GM19023 (cell line): ENCODE measurements at regions not wholly inside any gene's neighbourhood (a gene's known extent, or its start where the extent isn't known, plus 50 kb on each side); places are given as distances from the start of the nearest gene placed in this dataset.

ENCODE experiments used
- ATAC-seq: cut with Tn5 transposase; IDR thresholded peaks from one replicate; pipeline ENCODE4 v1.9.1; 2021; ENCODE audit warnings: mild to moderate bottlenecking, moderate library complexity; ENCODE audit not compliant: unreplicated experiment

DNA sequence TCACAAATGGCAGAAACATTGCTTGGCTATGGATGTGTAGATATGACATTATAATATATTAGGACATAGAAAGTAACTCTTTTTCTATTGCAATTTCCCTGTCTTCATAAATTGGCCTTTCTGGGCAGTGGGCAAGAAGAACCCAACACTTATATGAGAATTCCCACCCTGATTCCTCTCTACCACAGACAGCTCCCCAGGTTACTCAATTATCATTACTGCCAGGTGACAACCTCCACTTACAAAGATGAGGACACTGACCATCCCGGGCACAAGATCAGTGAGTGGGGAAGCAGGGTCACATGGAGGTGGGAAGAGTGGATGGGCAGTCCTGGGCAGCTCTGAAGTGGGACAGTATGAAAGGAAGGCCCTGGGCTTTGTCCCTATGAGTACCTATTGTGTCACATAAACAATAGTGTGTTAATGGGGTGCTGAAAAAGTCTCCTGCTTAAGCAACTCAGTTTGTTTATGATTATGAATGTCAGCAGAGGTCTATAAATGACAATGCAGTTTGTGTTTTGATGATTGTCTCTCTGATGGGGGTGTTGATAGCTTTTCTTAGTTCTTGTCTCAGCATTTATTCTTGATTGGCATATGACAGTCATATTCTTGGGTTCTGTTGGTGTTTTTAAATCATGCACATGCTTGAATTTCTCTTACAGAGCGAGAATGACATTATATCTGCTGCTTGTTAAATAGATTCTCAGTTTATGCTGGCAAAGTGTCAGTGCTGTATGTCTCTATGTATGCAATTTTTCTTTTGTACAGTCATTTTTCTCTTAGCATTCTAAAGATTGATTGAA lies 99.9 kb downstream of the SLIT2 start:
- no peak for ATAC-seq

DNA sequence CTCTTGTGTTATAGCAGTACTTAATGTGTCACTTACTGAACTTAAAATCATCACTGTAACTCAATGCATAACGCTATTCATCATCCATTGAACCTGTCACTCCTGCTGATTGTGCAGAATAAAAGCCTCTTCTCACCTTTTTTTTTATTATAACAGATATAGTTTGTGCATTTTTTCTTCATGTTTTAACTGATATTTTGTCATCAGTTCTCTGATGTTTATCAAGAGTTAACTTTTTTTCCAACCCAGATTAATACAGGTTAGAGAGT lies 100.4 kb downstream of the SLIT2 start:
- ATAC-seq, result no peak

DNA sequence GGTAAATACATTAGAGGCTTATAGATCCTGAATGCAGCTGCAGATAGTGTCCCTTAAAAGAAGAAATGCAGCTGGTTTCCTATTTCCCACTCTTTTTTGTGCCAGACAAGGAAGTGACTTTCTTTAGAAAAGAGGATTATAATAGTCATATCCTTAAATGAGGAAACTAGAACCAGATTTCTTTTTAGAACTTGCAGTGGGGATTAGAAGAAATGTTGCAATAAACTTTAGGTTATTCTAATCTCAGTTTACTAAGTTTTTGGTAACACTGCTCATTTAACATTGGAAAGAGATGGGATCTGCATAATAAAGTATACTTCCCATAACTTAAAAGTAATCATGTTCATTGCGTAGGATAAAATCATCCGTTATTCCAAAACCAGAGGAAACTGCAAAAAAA lies 101.9 kb downstream of the SLIT2 start:
- no peak for ATAC-seq

DNA sequence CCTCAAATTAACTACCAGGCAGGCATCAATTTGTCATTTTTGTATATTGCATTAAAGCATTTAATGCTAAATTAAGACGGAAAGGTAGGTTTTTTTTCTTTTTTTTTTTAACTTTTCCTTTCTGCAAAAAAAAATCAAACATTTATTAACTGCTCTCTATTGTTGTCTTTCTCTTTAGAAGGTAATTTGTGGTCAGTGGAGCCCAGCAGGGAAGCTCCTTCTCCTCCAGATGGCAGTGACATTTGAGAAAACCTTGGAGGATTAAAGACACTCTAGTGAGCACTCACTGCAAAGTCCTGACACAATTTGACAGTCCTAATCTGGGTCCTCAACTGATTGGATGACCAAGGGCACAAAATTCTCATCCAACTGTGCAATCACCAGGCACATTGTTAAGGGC lies 102.4 kb downstream of the SLIT2 start:
- ATAC-seq, result no peak

DNA sequence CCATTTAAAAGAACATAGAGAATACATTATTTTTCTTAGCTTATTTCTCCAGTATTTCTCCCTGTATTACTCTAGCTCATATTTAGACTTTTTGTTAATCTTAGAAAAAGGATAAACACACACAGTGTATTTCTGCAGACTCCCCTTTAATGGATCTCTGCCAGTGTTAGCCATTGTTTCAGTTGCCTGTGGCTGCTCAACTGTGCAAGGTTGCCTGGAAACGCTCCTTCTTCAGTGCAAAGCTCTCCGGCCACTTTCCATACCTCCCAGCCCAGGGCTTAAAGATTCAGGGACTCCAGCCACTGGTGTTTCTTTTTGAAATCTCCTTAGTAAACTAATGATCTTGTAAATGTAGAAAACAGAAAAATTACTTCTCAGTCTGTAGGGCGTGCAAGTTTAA lies 104.9 kb downstream of the SLIT2 start:
- ATAC-seq, result no peak

DNA sequence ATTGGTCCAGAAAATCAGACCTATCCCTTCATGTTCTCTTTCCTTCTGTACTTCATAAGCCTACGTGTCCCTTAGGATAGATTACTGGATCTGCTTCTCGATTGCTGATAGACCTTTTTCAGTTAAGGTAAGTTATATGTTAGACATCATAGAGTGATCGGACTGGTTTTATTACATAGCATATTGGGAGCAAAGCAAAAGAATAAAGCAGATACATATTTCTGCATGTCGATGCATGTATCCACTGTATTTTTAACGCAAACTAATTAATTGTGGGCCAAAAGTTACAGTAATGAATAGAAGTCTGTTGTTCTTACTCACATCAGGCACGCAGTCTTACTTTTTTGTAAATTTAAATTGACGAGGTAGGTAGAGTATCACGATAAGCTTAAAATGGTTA lies 106.4 kb downstream of the SLIT2 start:
- no peak for ATAC-seq

DNA sequence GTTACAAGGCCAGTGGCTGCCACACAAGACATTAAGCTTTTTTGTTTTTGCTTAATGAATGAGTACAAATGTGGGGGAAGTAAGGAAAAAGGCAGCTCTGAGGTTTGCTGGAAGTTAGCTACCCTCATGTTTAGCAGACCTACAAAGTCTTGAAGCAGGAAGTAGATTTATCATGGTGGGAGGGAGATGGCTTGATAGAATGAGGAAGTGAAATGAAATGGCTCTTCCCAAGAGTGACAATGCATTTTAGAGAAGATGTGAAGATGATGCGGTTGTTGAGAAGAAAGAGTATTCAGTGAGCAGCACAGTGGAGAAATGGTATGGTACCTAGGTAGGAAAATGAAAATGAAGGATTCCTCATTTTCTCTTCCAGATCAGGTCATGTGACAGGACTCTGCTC lies 108.0 kb downstream of the SLIT2 start:
- ATAC-seq, result no peak

DNA sequence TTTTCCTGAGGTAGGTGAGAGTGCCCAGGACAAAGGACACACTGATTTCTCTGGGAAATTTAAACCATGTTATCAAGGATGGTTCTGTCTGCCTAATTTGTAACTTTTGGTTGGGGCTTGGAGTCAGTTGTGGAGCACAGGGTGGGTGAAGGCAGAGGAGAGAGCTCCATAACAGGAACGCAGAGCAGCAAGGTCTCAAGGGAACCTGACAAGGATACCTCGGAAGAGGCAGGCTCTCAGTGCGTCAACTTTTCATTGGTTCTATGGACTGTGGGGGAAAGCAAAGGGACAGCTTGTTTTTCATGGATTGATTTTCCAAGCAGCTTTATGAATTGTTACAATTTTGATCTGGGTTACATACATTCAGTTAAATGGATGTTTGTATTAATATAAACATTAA lies 110.4 kb downstream of the SLIT2 start:
- ATAC-seq, result no peak

DNA sequence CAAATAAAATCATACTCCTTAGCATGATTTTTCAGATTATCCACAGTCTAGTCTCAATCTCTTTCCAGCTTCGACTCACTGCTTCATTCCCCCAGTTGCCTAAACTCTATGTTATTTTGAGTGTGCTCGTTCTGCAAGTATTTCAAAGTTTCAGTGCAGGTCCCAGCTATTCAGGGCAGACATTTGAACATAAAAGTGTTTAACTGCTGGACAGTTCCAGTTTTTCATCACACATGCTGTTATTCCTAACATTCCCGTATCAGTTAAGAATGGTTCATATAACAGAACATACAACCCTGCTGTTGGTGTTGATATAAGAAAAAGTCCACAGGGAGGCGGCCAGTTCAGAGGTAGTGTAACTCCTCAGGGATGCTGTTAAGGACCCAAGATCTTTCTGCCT lies 113.3 kb downstream of the SLIT2 start:
- ATAC-seq, result no peak

DNA sequence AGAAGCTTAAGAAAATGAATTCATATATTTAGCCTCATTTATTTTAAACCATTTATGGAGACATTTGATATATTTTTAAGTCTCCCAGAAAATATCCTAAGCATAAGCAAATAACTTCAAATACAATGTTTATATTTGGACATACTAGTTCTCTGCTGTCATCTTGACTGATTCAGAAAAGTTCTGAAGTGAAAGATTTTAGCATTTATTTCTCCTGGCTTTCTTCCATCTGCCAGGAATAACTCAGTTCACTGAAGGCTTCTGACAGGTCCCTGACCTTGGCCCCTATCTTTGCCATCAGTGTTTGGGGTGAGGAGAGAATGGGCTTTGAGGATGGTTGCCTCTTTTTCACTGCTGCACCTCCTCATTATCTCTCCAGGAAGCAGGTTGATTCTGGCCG lies 115.7 kb downstream of the SLIT2 start:
- no peak for ATAC-seq

DNA sequence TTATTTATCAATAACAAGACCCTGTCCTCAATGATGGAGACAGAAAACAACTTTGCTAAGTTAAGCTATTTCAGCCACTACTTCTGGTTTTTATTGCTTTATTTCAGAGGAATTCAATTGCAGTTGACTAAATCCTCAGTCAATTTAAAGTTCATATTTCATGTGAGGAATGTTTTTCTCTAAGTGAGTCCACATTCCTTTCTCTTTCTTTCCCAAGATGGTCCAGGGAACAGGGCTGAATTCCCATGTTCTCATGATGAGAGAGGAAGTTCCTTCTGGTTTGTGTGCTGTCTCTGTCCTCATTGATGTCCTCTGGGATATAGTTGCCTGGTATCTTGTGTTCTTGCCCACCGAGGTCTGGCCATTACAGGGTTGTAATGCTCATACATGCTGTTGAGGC lies 117.2 kb downstream of the SLIT2 start:
- no peak for ATAC-seq

DNA sequence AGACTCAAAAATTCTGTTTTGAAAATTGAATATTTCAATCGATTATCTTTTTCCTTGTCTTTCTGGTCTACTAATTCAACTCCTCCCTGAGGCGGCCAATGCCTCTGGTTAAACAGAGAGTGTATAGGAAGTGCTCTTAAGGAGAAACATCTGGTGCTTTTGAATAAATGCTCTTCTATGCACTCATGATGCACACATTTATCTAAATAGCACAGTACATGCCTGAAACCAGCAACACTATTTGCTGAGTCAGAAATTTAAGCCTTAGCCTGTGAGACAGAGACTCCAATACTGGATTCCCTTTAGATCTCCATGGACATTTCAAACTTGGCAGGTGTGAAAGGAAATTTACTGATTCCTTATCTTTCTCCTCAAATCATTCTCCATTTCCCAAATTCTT lies 118.6 kb downstream of the SLIT2 start:
- no peak for ATAC-seq

DNA sequence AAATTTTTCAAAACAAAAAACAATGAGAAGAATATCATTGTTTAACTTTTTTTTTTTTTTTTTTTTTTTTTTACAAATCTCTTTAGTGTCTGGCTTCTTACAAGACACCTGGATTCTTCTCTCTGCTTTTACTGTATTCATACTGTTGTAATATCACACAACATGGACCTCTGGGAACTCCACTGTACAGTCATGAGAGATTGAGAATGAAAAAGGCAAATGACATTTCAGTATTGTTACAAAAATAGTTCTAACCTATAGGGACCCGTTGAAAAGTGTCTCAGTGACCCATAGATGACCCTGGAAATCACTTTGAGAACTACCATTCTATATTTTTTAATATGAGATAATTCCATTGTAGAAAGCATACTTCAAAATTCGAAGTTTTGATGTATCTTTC lies 124.4 kb downstream of the SLIT2 start:
- no peak for ATAC-seq

DNA sequence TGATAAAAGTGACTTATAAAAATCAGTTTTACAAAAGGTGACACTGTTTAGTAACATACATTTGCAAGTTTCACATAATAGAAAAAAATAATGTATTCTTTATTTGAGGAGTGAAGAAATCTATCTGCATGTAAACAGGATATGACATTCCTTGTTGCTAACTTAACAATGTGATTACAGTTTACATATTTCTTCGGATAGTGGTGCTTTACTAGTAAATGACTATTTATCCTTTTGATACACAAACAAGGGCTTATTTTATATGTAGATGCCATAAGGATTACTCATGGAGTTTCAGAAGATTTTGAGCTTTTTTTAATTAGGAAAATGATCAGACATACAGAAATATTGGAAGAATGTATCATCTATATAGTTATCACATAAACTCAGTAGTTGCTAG lies 126.5 kb downstream of the SLIT2 start:
- no peak for ATAC-seq

DNA sequence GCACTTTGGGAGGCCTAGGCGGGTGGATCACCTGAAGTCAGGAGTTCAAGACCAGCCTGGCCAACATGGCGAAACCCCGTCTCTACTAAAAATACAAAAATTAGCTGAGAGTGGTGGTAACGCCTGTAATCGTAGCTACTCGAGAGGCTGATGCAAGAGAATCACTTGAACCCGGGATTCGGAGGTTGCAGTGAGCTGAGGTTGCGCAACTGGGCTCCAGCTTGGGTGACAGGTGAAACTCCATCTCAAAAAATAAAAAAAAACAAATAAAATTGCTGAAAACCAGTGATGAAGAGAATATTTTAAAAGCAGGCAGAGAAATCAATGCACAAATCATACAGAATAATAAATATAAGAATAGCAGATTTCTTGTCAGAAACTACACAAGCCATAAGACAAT lies 129.3 kb downstream of the SLIT2 start:
- no peak for ATAC-seq

DNA sequence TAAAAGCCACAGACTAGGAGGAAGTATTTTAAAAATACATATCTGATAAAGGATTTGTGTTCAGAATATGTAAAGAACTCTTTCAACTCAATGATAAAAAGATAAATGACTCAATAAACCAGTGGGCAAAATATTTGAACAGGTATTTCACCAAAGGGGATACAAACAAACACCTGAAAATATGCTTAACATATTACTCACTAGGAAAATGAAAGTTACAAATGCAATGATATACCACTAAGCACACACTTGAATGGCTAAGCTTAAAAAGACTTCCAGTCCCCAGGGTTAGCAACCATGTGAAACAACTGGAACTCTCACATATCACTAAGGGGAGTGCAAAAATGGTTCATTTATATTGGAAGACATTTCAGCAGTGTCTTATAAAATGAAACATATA lies 131.6 kb downstream of the SLIT2 start:
- no peak for ATAC-seq

DNA sequence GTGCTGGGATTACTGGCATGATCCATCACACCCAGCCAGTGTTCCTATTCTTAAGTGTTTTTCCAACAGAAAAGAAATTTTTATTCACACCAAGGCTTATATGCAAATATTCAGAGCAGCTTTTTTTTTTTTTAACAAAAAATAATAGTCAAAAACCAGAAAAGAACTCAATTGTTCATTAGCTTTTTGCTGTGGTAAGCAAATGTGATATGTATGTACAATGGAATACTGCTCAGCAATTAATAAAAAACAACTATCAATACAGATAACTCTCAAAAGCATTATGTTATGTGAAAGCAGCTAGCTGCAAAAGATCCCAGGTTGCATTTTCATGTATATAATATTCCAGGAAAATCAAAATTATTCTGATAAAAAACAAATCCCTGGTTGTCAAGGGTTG lies 132.3 kb downstream of the SLIT2 start:
- no peak for ATAC-seq

DNA sequence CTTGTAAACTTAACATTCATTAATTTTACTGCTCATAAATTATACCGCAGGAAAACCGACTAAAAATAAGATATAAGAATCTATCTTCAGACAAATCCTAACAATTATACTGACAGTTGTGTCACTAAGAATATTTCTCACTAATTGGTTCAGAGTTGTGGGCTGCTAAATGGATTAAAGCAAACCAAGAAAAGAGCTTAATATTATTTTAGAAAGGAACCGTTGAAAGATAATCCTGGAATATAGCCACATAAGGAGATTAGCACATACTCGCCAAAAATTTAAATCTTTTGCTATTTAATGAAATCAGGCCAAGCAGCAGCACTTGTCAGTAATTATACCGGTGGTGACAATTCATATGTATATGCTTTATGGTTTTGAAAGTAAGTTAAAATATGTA lies 132.8 kb downstream of the SLIT2 start:
- no peak for ATAC-seq

DNA sequence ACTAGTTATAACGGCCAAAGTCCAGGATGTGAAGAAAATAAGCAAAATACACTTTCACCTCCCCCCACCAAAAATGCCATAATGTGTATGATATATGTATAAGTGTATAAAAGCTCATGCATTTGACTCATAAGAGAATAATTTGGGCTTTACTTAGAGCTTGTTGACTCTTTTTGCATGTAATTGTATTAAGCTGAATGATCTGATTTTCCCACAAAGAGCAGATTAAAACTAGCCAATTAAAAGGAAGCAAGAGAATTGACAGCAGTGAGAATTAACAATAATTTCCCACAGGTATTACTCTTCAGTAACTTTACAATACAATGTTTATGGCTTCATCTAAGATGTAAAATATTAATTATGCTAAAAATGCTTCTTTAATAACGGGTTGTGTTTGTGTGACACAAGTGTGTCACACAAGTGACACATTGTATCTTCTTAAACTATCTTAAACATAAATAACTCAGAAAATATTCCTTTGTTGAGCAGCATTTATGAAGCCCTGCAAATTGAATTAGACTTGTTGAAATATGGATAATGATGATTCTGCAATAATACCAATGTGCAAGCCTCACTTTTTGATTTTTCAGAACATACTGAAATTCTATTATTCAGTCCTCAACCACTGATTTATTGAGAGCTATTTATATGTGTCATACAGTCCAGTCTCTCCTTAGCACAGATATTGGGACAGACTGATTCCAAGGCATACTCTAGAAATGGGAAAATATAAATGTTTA lies 134.5 kb downstream of the SLIT2 start:
- no peak for ATAC-seq

DNA sequence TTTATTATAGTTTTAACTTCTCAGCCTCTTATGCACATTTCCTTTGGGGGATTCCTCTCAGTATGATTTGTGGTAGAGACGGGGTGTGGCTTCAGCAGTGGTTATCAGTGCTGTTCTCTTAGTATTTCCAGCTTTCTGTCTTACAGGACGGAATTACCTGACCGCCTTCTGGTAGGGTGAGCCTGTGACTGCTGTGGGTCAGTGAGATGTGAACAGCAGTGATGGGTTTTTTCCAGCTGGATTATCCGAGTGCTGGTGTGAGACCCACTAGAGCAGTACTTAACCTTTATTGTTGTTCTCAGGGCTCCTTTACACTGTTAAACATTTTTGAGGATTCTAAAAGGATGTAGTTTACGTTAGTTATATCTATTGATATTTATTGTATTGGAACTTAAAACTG lies 135.2 kb downstream of the SLIT2 start:
- no peak for ATAC-seq

DNA sequence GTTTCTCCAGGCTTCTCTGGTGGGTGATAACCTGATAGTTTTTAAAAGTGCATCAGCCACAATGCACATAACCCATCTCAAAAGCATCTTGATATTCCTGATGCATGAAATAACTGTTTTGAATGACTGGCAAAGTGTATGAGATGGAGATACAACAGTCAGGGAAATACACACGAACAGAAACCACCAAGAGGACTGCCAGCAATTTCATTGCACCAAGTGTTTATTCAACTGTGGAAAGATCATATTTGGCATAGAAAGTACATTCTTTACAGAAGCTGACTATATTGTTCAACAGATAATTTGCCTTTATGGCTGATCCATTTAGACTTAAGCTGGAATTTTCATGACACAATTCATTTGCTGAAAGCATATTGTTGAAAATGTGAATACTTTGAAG lies 139.5 kb downstream of the SLIT2 start:
- ATAC-seq, result no peak

DNA sequence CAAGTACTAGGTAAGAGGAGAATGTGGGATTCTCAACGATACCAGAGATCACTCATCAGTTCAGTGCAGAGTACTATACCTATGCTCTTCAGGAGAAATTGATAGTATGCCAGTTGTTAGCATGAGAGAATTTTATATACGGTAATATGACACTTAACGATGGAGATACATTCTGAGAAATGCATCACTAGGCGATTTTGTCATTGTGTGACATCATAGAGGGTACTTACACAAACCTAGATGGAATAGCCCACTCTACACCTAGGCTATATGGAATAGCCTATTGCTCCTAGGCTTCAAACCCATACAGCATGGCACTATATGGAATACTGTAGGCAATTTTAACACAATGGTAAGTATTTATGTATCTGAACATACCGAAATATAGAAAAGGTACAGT lies 140.2 kb downstream of the SLIT2 start:
- ATAC-seq, result no peak
